Adrenal gland (tissue), 5 donors: ENCODE measurements at regions not wholly inside any gene's neighbourhood (a gene's known extent, or its start where the extent isn't known, plus 50 kb on each side); places are given as distances from the start of the nearest gene placed in this dataset.

Source experiments
- POLR2A ChIP-seq, 2 donors: fragments of 450-650 bp; IDR thresholded peaks; one replicate each; pipeline ENCODE4 v1.6.1; 2017; ENCODE audit warnings: antibody characterized with exemption in 2 of 2, mild to moderate bottlenecking in 2 of 2, moderate library complexity in 1 of 2
- TF ChIP-seq, protein P1 (sequence below), 6 experiments: fragments of 450-650 bp in 4 of 6; fragments of 200-600 bp in 2 of 6; sonication (generic) in 1 of 6; IDR thresholded peaks; 1 replicate in 5 of 6; 2 replicates in 1 of 6; pipeline versions ENCODE4 v1.5.1 to v1.8.0; 2016 to 2021; ENCODE audit warnings: antibody characterized with exemption in 6 of 6, mild to moderate bottlenecking in 2 of 6, moderate library complexity in 1 of 6
- donor health status: DM: no; HTN: no; CAD: no.

DNA sequence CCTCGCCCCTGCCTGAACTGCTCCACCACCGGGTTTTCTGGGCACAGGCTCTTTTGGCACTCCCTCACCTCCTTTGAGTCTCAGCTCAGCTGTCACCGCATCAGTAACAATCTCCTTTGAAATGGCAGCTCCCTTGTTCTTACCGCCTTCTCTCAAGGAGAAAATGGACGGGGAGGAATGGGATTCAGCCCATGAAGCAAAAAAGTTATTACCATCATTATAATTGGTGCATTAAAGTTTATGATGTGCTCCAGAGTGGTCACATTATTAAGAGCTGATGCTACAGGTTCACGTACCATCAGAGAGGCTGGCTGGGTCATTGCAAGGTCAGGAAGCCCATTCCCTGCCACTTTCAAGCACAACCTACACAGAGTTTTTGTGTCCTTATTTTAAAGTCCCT lies 344.7 kb downstream of the AGTPBP1 start:
- no peak for TF ChIP-seq POLR2A (IDR thresholded peaks at IDR 0.05)
- TF ChIP-seq, protein P1, sequence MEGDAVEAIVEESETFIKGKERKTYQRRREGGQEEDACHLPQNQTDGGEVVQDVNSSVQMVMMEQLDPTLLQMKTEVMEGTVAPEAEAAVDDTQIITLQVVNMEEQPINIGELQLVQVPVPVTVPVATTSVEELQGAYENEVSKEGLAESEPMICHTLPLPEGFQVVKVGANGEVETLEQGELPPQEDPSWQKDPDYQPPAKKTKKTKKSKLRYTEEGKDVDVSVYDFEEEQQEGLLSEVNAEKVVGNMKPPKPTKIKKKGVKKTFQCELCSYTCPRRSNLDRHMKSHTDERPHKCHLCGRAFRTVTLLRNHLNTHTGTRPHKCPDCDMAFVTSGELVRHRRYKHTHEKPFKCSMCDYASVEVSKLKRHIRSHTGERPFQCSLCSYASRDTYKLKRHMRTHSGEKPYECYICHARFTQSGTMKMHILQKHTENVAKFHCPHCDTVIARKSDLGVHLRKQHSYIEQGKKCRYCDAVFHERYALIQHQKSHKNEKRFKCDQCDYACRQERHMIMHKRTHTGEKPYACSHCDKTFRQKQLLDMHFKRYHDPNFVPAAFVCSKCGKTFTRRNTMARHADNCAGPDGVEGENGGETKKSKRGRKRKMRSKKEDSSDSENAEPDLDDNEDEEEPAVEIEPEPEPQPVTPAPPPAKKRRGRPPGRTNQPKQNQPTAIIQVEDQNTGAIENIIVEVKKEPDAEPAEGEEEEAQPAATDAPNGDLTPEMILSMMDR (IDR thresholded peaks at IDR 0.05): no peak
